ENCODE measurements at regions not wholly inside any gene's neighbourhood (a gene's known extent, or its start where the extent isn't known, plus 50 kb on each side); places are given as distances from the start of the nearest gene placed in this dataset.
"Not testable (repeated sequence)": the region's sequence is repeated elsewhere in the genome, so short reads cannot be mapped to it uniquely, and the experiment has no call there.

DNA sequence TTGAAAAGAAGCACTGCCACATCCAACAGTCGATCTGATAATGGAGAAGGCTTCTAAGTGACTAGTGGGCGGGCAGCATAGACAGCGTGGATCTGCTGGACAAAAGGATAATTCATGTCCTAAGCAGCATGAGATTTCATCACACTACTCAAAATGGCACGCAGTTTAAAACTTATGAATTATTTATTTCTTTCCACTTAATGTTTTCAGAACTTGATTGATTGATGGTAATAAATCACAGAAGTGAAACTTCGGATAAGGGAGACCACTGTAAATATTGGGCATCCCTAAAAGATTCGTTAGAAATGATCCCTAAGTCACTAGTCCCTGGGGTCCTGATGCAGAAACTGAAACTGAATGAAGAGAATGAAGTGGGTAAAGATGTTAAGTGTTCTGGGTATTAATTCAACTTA lies 93.0 kb upstream of the ANK2 start:
- H3K36me3 Mint-ChIP-seq (ENCODE audit: insufficient read depth) = no peaks in the 10 kb centered on the region
- no peak for DNase-seq
- H3K4me3 Mint-ChIP-seq = no peak overlapping the region
- H3K4me1 Mint-ChIP-seq (ENCODE audit: low read depth in 2 of 2) = no peaks in the 10 kb centered on the region
- H3K27me3 Mint-ChIP-seq = peaks cover 0 to 18% of the 10 kb centered on the region in 2 donors
- no peak for ATAC-seq (replicated peaks)
- no peaks in the 10 kb centered on the region for H3K9me3 Mint-ChIP-seq
- H3K27ac Mint-ChIP-seq = no peak overlapping the region

- DNase-seq; ATAC-seq (replicated peaks); H3K4me1 Mint-ChIP-seq (ENCODE audit: low read depth in 2 of 2); H3K4me3 Mint-ChIP-seq; H3K27ac Mint-ChIP-seq; H3K36me3 Mint-ChIP-seq (ENCODE audit: insufficient read depth); H3K9me3 Mint-ChIP-seq: not testable (repeated sequence)
- H3K27me3 Mint-ChIP-seq = peaks cover 0 to 12% of the 10 kb centered on the region in 2 donors
Observed at GRCh38 chr4:112957764-112958163, 91.7 kb upstream of the ANK2 start.

- H3K36me3 Mint-ChIP-seq (ENCODE audit: insufficient read depth) = no peaks in the 10 kb centered on the region
- H3K9me3 Mint-ChIP-seq = peaks cover 0 to 2% of the 10 kb centered on the region in 2 donors
- no peak overlapping the region for H3K4me3 Mint-ChIP-seq
- H3K27me3 Mint-ChIP-seq = no peaks in the 10 kb centered on the region
- H3K27ac Mint-ChIP-seq = no peak overlapping the region
- H3K4me1 Mint-ChIP-seq (ENCODE audit: low read depth in 2 of 2) = no peaks in the 10 kb centered on the region
- DNase-seq (no peak), ATAC-seq (replicated peaks) (no peak)
Observed at GRCh38 chr4:112966701-112967488, 82.6 kb upstream of the ANK2 start.

- no peaks in the 10 kb centered on the region for H3K4me1 Mint-ChIP-seq (ENCODE audit: low read depth in 2 of 2)
- ATAC-seq (replicated peaks) (no peak), DNase-seq (no peak)
- no peaks in the 10 kb centered on the region for H3K27me3 Mint-ChIP-seq
- H3K27ac Mint-ChIP-seq = no peak overlapping the region
- peaks cover 0 to 2% of the 10 kb centered on the region in 2 donors for H3K9me3 Mint-ChIP-seq
- H3K36me3 Mint-ChIP-seq (ENCODE audit: insufficient read depth) = no peaks in the 10 kb centered on the region
- no peak overlapping the region for H3K4me3 Mint-ChIP-seq
Observed at GRCh38 chr4:112968451-112969159, 80.8 kb upstream of the ANK2 start.

DNA sequence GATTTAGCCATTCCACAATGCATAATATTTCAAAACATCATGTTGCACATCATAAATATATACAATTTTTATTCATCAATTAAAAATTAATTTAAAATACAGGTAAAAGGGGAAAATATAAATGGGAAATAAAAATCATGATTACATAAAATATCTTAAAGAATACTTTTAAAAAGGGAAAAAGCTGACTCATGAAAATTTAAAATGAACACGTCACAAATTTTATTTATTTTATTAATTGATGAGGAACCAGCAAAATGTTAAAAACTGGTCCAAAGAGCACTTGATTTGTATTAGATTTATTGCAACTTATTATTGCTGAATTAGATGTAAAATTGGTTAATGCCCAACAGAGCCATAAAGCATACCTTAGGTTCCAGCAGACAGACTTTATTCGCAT lies 78.5 kb upstream of the ANK2 start:
- no peaks in the 10 kb centered on the region for H3K4me1 Mint-ChIP-seq (ENCODE audit: low read depth in 2 of 2)
- DNase-seq (no peak), ATAC-seq (replicated peaks) (no peak)
- H3K9me3 Mint-ChIP-seq = no peaks in the 10 kb centered on the region
- no peak overlapping the region for H3K27ac Mint-ChIP-seq
- H3K4me3 Mint-ChIP-seq = no peak overlapping the region
- H3K36me3 Mint-ChIP-seq (ENCODE audit: insufficient read depth) = no peaks in the 10 kb centered on the region
- no peaks in the 10 kb centered on the region for H3K27me3 Mint-ChIP-seq

DNA sequence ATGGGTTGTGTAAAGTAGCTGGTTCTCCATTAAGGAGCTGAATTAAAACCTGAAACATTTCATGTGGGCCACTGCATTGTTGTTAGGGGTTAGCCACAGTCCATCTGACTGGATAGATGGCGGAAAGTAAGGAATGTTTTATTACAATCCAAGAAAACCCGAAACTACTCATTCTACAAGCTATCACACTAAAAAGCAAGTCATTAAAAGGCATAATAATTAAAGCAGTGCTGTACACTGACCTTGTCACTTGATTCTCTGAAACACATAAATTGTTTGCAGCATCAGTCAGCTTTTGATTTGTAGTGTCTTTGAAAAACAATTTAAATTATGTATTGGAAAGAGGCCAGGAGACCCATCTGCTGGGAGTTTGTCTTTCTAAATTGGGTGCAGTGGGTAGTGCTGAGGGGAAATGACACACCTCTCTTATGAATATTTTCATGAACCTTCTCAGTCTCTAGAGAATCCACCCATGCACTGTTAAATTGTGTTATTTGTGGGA lies 75.7 kb upstream of the ANK2 start:
- Mint-ChIP-seq H3K27me3 (no peaks in the 10 kb centered on the region), H3K4me1 (ENCODE audit: low read depth in 2 of 2) (no peaks in the 10 kb centered on the region), H3K4me3 (no peak overlapping the region), H3K36me3 (ENCODE audit: insufficient read depth) (no peaks in the 10 kb centered on the region), H3K27ac (no peak overlapping the region), H3K9me3 (no peaks in the 10 kb centered on the region)
- ATAC-seq (replicated peaks) (no peak), DNase-seq (no peak)

DNA sequence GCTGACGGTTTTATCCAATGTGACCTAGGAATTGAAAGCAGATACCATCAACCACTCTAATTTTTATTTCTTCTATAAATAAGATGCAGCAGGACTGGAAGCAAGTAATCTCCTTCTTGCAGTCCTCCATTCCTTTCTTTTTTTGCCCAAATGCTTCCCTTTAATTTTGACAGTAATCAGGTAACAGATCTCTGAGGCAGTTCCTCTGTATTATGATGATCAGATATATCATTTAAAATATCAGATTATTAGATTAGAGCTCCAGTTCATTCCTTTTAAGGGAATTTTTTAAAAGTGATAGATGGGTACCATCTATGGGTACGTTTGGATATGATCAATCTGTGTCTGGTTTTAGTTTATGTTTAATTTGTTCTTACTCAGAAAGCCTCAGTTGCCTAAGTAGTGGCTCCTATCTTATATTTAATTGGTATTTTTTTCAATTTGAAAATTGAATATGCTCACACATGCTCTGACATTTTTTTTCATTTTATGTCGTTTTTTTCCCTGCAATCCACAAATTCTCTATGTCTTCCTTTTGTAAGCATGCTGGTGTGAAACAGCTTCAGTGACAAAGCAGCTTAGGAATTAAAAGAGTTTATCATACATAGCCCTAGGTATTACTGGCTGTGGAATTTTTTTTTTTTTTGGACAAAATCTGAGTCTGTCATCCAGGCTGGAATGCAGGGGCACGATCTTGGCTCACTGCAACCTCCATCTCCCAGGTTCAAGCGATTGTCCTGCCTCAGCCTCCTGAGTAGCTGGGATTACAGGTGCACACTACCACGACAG lies 73.7 kb upstream of the ANK2 start:
- Mint-ChIP-seq H3K4me3 (no peak overlapping the region), H3K27ac (no peak overlapping the region), H3K36me3 (ENCODE audit: insufficient read depth) (no peaks in the 10 kb centered on the region), H3K9me3 (no peaks in the 10 kb centered on the region), H3K27me3 (no peaks in the 10 kb centered on the region), H3K4me1 (ENCODE audit: low read depth in 2 of 2) (no peaks in the 10 kb centered on the region)
- DNase-seq (no peak), ATAC-seq (replicated peaks) (no peak)

DNA sequence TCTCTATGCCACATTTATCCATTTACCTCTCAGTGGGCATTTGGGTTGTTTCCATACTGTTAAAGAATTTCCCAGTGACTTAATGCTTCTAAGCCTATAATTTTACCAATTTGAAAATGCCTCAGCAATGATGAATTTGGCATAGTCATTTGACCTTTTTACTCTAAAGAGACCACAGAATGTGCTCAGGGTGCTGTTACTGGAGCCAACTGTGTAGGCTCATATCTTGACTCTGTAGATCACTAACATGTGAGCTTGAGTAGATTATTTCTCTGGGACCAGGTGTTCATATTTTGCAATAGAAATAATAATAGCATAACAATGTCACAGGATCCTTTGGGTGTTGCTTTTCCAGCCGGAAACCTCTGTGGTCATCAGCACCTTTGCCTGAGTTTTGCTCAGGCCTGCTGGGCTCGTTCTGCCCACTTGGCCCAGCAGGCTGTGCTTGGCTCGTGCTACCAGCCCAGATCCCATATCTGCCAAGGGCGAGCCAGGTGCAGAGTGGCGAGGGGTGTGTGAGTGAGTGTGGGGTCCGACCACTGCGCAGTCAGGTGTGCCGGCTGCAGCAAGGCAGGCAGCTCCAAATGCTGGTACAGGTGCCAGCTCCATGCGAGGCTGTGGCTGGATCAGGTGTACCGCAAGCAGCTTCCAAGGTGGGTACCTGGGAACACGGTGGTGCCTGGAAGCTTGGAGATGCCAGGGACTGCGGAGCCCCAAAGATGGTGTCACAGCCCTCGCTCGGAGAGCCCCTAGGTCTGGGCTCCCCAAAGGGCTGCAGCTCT lies 70.6 kb upstream of the ANK2 start:
- no peak overlapping the region for H3K27ac Mint-ChIP-seq
- no peaks in the 10 kb centered on the region for H3K36me3 Mint-ChIP-seq (ENCODE audit: insufficient read depth)
- H3K4me1 Mint-ChIP-seq (ENCODE audit: low read depth in 2 of 2) = no peaks in the 10 kb centered on the region
- DNase-seq (no peak), ATAC-seq (replicated peaks) (no peak)
- no peak overlapping the region for H3K4me3 Mint-ChIP-seq
- no peaks in the 10 kb centered on the region for H3K27me3 Mint-ChIP-seq
- no peaks in the 10 kb centered on the region for H3K9me3 Mint-ChIP-seq

- Mint-ChIP-seq H3K4me1 (ENCODE audit: low read depth in 2 of 2) (no peaks in the 10 kb centered on the region), H3K9me3 (no peaks in the 10 kb centered on the region), H3K4me3 (no peak overlapping the region), H3K27ac (no peak overlapping the region), H3K27me3 (no peaks in the 10 kb centered on the region), H3K36me3 (ENCODE audit: insufficient read depth) (no peaks in the 10 kb centered on the region)
- no peak for ATAC-seq (replicated peaks)
- no peak for DNase-seq
Observed at GRCh38 chr4:112979881-112980421, 69.5 kb upstream of the ANK2 start.

DNA sequence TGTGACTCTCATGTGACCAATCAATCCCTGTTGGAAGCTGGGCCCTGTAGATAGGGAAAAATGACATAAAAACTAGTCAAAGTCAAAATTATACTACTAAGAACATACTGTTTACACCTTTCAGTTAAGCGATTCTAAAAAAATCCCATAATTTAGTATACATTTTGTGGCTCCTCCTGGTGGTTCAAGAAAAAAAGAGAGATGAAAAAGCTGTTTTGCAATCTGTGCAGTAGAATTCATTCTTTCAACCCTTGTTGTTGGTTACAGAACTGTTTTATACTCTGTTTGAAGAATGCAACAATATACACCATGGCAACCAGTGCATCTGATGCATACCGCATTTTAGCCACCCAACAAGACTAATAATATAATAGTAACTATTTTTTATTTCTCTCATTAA lies 66.8 kb upstream of the ANK2 start:
- H3K27ac Mint-ChIP-seq = no peak overlapping the region
- no peak overlapping the region for H3K4me3 Mint-ChIP-seq
- H3K36me3 Mint-ChIP-seq (ENCODE audit: insufficient read depth) = no peaks in the 10 kb centered on the region
- no peaks in the 10 kb centered on the region for H3K27me3 Mint-ChIP-seq
- H3K9me3 Mint-ChIP-seq = no peaks in the 10 kb centered on the region
- ATAC-seq (replicated peaks) (no peak), DNase-seq (no peak)
- no peaks in the 10 kb centered on the region for H3K4me1 Mint-ChIP-seq (ENCODE audit: low read depth in 2 of 2)

- no peaks in the 10 kb centered on the region for H3K36me3 Mint-ChIP-seq (ENCODE audit: insufficient read depth)
- H3K4me1 Mint-ChIP-seq (ENCODE audit: low read depth in 2 of 2) = no peaks in the 10 kb centered on the region
- H3K9me3 Mint-ChIP-seq = peaks cover 0 to 2% of the 10 kb centered on the region in 2 donors
- ATAC-seq (replicated peaks) (no peak), DNase-seq (no peak)
- no peaks in the 10 kb centered on the region for H3K27me3 Mint-ChIP-seq
- no peak overlapping the region for H3K27ac Mint-ChIP-seq
- no peak overlapping the region for H3K4me3 Mint-ChIP-seq
Observed at GRCh38 chr4:112994732-112995464, 54.6 kb upstream of the ANK2 start.

Data from effector memory CD8-positive, alpha-beta T cell (primary cell).